ENCODE measurements at regions not wholly inside any gene's neighbourhood (a gene's known extent, or its start where the extent isn't known, plus 50 kb on each side); places are given as distances from the start of the nearest gene placed in this dataset.

DNA sequence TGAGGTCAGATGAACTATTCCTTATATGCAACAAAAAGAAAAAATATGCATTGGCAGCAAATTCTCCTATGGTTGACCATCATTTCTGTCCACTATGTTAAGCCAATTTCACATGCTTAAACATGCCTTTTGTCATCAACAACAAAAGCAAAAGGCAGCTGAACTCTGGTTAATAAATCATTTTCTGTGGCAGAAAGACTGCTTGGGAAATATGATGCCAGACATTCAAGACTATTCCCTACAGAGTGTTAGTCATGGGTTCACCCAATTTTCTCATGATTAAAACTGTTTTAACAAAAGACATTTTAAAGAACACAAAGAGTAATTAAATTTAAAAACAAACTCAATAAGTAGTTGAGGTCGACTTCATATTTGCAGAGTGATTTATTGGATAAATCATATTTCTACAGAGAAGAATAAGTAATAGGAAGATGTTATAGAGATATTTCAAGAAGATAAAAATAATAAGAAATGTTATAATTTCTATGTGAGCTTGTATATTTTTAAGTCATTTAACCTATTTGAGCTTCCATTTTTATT, 890.6 kb downstream of the STPG2 start:
- no peak for TF ChIP-seq CTCF (IDR thresholded peaks at IDR 0.05; ENCODE audit: insufficient read depth, low read length)
- H3K4me3 ChIP-seq (ENCODE audit: low read depth, low read length) = no peak overlapping the region
- no peak for DNase-seq (ENCODE audit: low read depth)

DNA sequence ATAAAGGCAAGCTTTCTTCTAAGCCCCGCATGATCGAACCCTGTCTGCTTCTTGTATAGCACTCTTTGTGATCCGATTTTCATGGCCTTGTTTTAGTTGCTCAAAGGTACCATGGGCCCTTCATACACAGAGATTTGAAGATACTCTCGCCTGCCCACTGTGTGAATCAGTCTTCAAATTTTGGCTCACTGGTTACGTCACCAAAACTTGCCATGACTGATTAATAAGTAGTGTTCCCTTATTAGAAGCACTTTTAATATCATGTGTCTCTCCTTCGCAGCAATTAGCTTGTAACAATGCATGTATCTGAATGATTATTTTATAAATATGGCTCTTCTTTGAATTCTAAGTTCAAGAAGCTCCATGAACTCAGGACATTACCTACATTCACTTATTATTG, 880.5 kb downstream of the STPG2 start:
- no peak overlapping the region for H3K4me3 ChIP-seq (ENCODE audit: low read depth, low read length)
- no peak for TF ChIP-seq CTCF (IDR thresholded peaks at IDR 0.05; ENCODE audit: insufficient read depth, low read length)
- DNase-seq (ENCODE audit: low read depth) = no peak

GRCh38 chr4:97270051-97270450, 873.2 kb downstream of the STPG2 start:
- TF ChIP-seq CTCF (IDR thresholded peaks at IDR 0.05; ENCODE audit: insufficient read depth, low read length) = no peak
- no peak for DNase-seq (ENCODE audit: low read depth)
- no peak overlapping the region for H3K4me3 ChIP-seq (ENCODE audit: low read depth, low read length)

- DNase-seq (ENCODE audit: low read depth) = no peak
- no peak overlapping the region for H3K4me3 ChIP-seq (ENCODE audit: low read depth, low read length)
- no peak for TF ChIP-seq CTCF (IDR thresholded peaks at IDR 0.05; ENCODE audit: insufficient read depth, low read length)
Observed at GRCh38 chr4:97279391-97279790, 863.9 kb downstream of the STPG2 start.

DNA sequence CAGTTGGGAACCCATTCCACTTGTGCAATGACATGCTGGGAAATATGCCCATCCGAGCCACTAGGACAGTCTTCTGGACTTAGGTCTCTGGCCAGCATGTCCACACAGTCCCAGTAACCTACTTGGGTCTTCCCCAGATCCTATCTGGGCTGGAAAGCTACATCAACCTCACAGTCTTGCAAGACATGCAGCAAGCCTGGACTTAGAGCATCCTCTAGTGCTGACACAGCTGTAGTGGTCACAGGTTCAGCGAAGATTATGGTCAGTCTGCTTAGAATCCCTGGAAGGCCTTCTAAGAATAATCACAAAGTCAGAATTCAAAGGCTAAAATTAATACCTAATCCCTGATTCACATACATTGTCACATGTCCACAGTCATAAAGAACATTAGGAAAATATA, 842.7 kb downstream of the STPG2 start:
- no peak overlapping the region for H3K4me3 ChIP-seq (ENCODE audit: low read depth, low read length)
- no peak for TF ChIP-seq CTCF (IDR thresholded peaks at IDR 0.05; ENCODE audit: insufficient read depth, low read length)
- no peak for DNase-seq (ENCODE audit: low read depth)

DNA sequence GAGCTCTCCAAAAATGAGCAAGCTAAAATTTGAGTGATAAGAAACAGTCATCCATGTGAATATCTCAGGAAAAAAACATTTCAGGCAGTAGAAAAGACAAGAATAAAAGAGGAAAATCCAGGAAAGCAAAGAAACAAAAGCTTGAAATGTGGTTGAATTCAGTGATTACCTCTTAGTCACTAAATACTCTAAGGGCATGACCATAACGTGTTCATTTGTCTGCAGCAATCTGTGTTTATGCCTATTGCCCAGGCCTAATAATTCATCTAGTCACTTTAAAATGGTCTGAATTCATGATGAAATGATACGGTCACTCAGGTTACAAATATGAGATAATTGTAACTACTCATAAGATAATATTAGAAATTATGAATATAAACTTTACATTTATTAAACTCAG, 837.9 kb downstream of the STPG2 start:
- TF ChIP-seq CTCF (IDR thresholded peaks at IDR 0.05; ENCODE audit: insufficient read depth, low read length) = no peak
- DNase-seq (ENCODE audit: low read depth) = no peak
- H3K4me3 ChIP-seq (ENCODE audit: low read depth, low read length) = no peak overlapping the region

GRCh38 chr4:97309121-97309520, 834.2 kb downstream of the STPG2 start:
- no peak for DNase-seq (ENCODE audit: low read depth)
- H3K4me3 ChIP-seq (ENCODE audit: low read depth, low read length) = no peak overlapping the region
- TF ChIP-seq CTCF (IDR thresholded peaks at IDR 0.05; ENCODE audit: insufficient read depth, low read length) = no peak

Data from fibroblast of the aortic adventitia (primary cell).